Adrenal gland (tissue), 9 donors: ENCODE measurements at regions not wholly inside any gene's neighbourhood (a gene's known extent, or its start where the extent isn't known, plus 50 kb on each side); places are given as distances from the start of the nearest gene placed in this dataset.

Experiments
- DNase-seq, 7 donors: peaks; one replicate each; pipeline ENCODE4 v3.0.0-alpha.2; 2019 to 2020
- H3K27ac ChIP-seq, 5 donors: fragments of 200-600 bp; sonication (generic) in 4 of 5; 1 replicate in 3 of 5; 2 replicates in 2 of 5; pipeline versions ENCODE4 v1.5.1 to v1.8.0; 2016 to 2020; ENCODE audit warnings: mild to moderate bottlenecking in 1 of 5
- H3K27me3 ChIP-seq: fragments of 200-600 bp; 2 replicates; pipeline ENCODE4 v1.8.0; 2021
- H3K36me3 ChIP-seq, 2 donors: fragments of 200-600 bp; replicated peaks in 1 of 2; 1 replicate in 1 of 2; 2 replicates in 1 of 2; pipeline versions ENCODE4 v1.5.1 to v1.8.0; 2018 to 2022
- H3K4me1 ChIP-seq, 2 donors: fragments of 200-600 bp; replicated peaks in 1 of 2; 1 replicate in 1 of 2; 2 replicates in 1 of 2; pipeline versions ENCODE4 v1.5.1 to v1.8.0; 2018 to 2021
- H3K4me3 ChIP-seq, 4 donors: fragments of 200-600 bp; sonication (generic) in 3 of 4; one replicate each; pipeline ENCODE4 v1.5.1; 2016 to 2018
- H3K9me3 ChIP-seq, 3 donors: fragments of 200-600 bp; sonication (generic) in 1 of 3; replicated peaks in 1 of 3; 1 replicate in 2 of 3; 2 replicates in 1 of 3; pipeline versions ENCODE4 v1.5.1 to v1.8.0; 2016 to 2021
- CTCF ChIP-seq, 6 experiments: fragments of 450-650 bp in 4 of 6; fragments of 200-600 bp in 2 of 6; sonication (generic) in 1 of 6; IDR thresholded peaks; 1 replicate in 5 of 6; 2 replicates in 1 of 6; pipeline versions ENCODE4 v1.5.1 to v1.8.0; 2016 to 2021; ENCODE audit warnings: antibody characterized with exemption in 6 of 6, mild to moderate bottlenecking in 2 of 6, moderate library complexity in 1 of 6
- POLR2A ChIP-seq, 2 donors: fragments of 450-650 bp; IDR thresholded peaks; one replicate each; pipeline ENCODE4 v1.6.1; 2017; ENCODE audit warnings: antibody characterized with exemption in 2 of 2, mild to moderate bottlenecking in 2 of 2, moderate library complexity in 1 of 2
- WGBS, 4 donors: extraction: QIAGEN DNeasy Blood & Tissue Kit in 2 of 4; methylation state at CpG; one replicate each; pipeline versions ENCODE4 v1.1.5 to v1.1.7; 2013 to 2017; 5-methylcytosine and 5-hydroxymethylcytosine counted together
- intact Hi-C, 2 donors: fragments of 100-400 bp; cut with DNase I; formaldehyde crosslinking; loops; one replicate each; pipeline versions ENCODE4 v1.14.1 to v1.15.0; 2022 to 2023
- donor health status: healthy with polysubstance abuse.
- donor health status: Bipolar disorder and iron deficiency.
- donor health status: DM: yes; HTN: yes; CAD: no.
- donor health status: DM: no; HTN: no; CAD: no.
- donor health status: DM: no; HTN: no; CAD: no.

DNA sequence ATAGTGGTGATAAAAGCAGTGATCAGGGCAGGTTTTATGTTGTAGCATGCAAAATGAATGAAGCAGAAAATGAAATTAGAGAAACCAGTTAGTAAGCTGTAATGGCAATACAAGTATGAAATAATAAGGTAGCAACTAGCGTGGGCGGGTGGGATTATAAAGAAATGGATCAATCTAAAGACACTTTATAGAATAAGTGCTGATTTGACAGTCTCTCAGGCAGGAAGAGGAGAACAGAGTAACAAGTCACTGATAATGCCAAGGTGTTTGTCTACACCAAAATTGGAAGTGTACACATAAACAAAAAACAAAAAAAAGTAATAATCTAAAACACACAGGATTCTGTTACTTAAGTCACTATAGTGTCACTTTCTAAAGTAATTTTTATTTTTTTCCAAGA, 51.0 kb upstream of the PCBP1 start:
- DNase-seq = no peak
- WGBS, 4 donors = 88 to 99% (median 94%) methylated on average over 2 of the region's 2 CpGs
- Histone ChIP-seq H3K4me3 (no peak overlapping the region), H3K27ac (no peak overlapping the region), H3K36me3 (no peaks in the 10 kb centered on the region), H3K9me3 (no peaks in the 10 kb centered on the region), H3K27me3 (no peaks in the 10 kb centered on the region), H3K4me1 (peaks cover 0 to 12% of the 10 kb centered on the region in 2 donors)
- intact Hi-C loops = no loop called here
- no peak for TF ChIP-seq CTCF (IDR thresholded peaks at IDR 0.05)
- no peak for TF ChIP-seq POLR2A (IDR thresholded peaks at IDR 0.05)

DNA sequence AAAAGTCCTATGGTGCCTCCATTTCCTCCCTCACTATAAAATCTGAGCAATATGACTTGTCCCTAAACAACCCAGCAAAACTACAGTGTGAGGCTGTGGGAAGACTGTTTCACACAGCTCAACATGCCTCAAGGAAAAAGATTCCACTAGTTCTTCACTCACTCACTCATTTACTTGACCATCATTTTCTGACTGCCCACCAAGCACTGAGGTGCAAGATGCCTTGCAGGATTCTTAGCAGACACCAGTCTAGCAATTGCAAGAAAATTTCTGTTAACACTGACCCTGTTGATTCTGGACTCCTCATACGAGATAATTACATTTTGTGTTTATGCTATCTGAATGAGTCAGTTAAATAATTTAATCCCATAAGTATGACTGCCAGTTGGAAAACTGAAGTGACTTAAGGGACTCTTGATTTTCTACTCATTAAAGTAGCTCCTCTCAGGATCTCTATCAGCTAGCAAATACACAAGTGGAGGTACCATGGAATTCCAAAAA, 51.9 kb upstream of the PCBP1 start:
- Histone ChIP-seq H3K4me3 (no peak overlapping the region), H3K36me3 (no peaks in the 10 kb centered on the region), H3K27ac (peak overlapping the region in 2 of 5 donors; percentile 65 to 74), H3K27me3 (no peaks in the 10 kb centered on the region), H3K4me1 (peaks cover 3 to 18% of the 10 kb centered on the region in 2 donors), H3K9me3 (no peaks in the 10 kb centered on the region)
- DNase-seq = no peak
- 65 to 85% (median 74%) methylated on average over 1 of the region's 1 CpG for WGBS, 4 donors
- intact Hi-C loops = no loop called here
- TF ChIP-seq CTCF (IDR thresholded peaks at IDR 0.05) (no peak), POLR2A (IDR thresholded peaks at IDR 0.05) (no peak)

- DNase-seq = no peak
- no peaks in the 10 kb centered on the region for H3K27me3 ChIP-seq
- 88 to 95% (median 92%) methylated on average over 1 of the region's 1 CpG for WGBS, 4 donors
- H3K36me3 ChIP-seq = no peaks in the 10 kb centered on the region
- H3K4me1 ChIP-seq = peaks cover 16 to 33% of the 10 kb centered on the region in 2 donors
- no peaks in the 10 kb centered on the region for H3K9me3 ChIP-seq
- intact Hi-C loops = no loop called here
- H3K27ac ChIP-seq = peak overlapping the region in 3 of 5 donors; percentile 52 to 83 (median 73)
- no peak for TF ChIP-seq POLR2A (IDR thresholded peaks at IDR 0.05)
- no peak overlapping the region for H3K4me3 ChIP-seq
These were observed 56.4 kb upstream of the PCBP1 start for GRCh38 chr2:70030724-70031420.

DNA sequence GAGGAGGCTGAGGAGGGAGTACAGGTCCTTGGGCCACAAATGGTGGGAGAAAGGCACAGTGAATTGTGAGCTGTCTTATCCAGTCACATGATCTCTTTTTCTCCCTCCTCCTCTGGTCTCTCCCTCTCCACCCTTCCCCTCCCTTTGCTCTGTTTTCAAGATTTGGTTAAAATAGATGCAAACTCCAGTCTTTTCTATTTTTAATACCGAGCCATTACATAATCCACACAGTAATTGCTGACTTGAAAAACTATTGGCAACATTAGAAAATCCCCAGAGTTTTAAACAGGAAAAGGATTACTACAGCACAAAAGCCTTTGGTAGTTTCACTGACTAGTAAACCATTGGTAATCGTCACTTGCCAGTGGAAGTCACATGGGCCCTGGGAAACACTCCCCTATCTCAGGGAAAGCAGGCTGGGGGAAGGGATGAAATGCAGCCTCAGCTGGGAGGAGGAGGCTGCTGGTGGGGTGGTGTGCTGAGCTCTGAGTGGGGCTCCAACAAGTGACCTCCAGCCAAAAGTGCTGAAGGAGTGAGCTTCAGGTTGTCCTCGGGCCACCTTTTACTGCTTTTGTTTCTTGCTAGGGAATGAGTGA, 57.4 kb upstream of the PCBP1 start:
- H3K27me3 ChIP-seq = no peaks in the 10 kb centered on the region
- intact Hi-C loops = no loop called here
- WGBS, 4 donors = 23 to 27% (median 24%) methylated on average over 3 of the region's 3 CpGs
- TF ChIP-seq POLR2A (IDR thresholded peaks at IDR 0.05) (peak in 1 of 2 donors; percentile 31), CTCF (IDR thresholded peaks at IDR 0.05) (no peak)
- H3K4me3 ChIP-seq = no peak overlapping the region
- H3K9me3 ChIP-seq = no peaks in the 10 kb centered on the region
- peak; percentile 54 to 77 (median 65) for DNase-seq
- peak overlapping the region in 4 of 5 donors; percentile 52 to 83 (median 66) for H3K27ac ChIP-seq
- H3K36me3 ChIP-seq = no peaks in the 10 kb centered on the region
- H3K4me1 ChIP-seq = peaks cover 16 to 27% of the 10 kb centered on the region in 2 donors
